Smooth muscle cell (in vitro differentiated cells): ENCODE measurements at regions not wholly inside any gene's neighbourhood (a gene's known extent, or its start where the extent isn't known, plus 50 kb on each side); places are given as distances from the start of the nearest gene placed in this dataset.
A peak's percentile ranks its signal among the peaks of the same experiment; 100 is the strongest.

ENCODE experiments used
- DNase-seq: peaks from one replicate; lab custom pipeline; 2025; ENCODE audit not compliant: unreplicated experiment; lab: John Stamatoyannopoulos, UW
- H2AFZ ChIP-seq: fragments of 200-600 bp; sonication (generic); 2 replicates; pipeline ENCODE4 v1.6.0; 2016; ENCODE audit warnings: antibody characterized with exemption, low read depth, mild to moderate bottlenecking
- H3F3A ChIP-seq: fragments of 200-600 bp; sonication (generic); 2 replicates; pipeline ENCODE4 v1.6.0; 2017; ENCODE audit warnings: antibody characterized with exemption, low read depth
- H3K27ac ChIP-seq: fragments of 200-600 bp; sonication (generic); 2 replicates; pipeline ENCODE4 v1.5.1; 2016; ENCODE audit warnings: low read depth, mild to moderate bottlenecking
- H3K27me3 ChIP-seq: fragments of 200-600 bp; sonication (generic); 2 replicates; pipeline ENCODE4 v1.6.1; 2016; ENCODE audit warnings: low read depth, mild to moderate bottlenecking
- H3K36me3 ChIP-seq: fragments of 200-600 bp; sonication (generic); 2 replicates; pipeline ENCODE4 v1.5.1; 2016; ENCODE audit warnings: low read depth
- H3K4me1 ChIP-seq: fragments of 200-600 bp; sonication (generic); 2 replicates; pipeline ENCODE4 v1.5.1; 2016; ENCODE audit warnings: low read depth
- H3K4me2 ChIP-seq: fragments of 200-600 bp; sonication (generic); 2 replicates; pipeline ENCODE4 v1.6.0; 2016; ENCODE audit warnings: mild to moderate bottlenecking
- H3K4me3 ChIP-seq: fragments of 200-600 bp; sonication (generic); 2 replicates; pipeline ENCODE4 v1.5.1; 2016; ENCODE audit warnings: mild to moderate bottlenecking
- H3K79me2 ChIP-seq: fragments of 200-600 bp; sonication (generic); 2 replicates; pipeline ENCODE4 v1.6.0; 2016; ENCODE audit warnings: low read depth, mild to moderate bottlenecking
- H3K9ac ChIP-seq: fragments of 200-600 bp; sonication (generic); 2 replicates; pipeline ENCODE4 v1.6.0; 2016; ENCODE audit warnings: low read depth
- H3K9me3 ChIP-seq: fragments of 200-600 bp; sonication (generic); replicated peaks from 2 replicates; pipeline ENCODE4 v1.5.1; 2016; ENCODE audit warnings: low read depth
- H4K20me1 ChIP-seq: fragments of 200-600 bp; sonication (generic); 2 replicates; pipeline ENCODE4 v1.6.0; 2016; ENCODE audit warnings: low read depth
- CTCF ChIP-seq: fragments of 200-600 bp; sonication (generic); IDR thresholded peaks from 2 replicates; pipeline ENCODE4 v1.5.1; 2017; ENCODE audit warnings: borderline replicate concordance, mild to moderate bottlenecking, antibody characterized with exemption; ENCODE audit not compliant: insufficient read depth, poor library complexity, severe bottlenecking
- WGBS: methylation state at CpG from one replicate; pipeline ENCODE4 v1.1.7; 2016; ENCODE audit warnings: low lambda C conversion rate; 5-methylcytosine and 5-hydroxymethylcytosine counted together

- 56% methylated on average over 1 of the region's 1 CpG for WGBS
- Histone ChIP-seq H2AFZ (no peak overlapping the region), H3K9me3 (no peaks in the 10 kb centered on the region), H3K36me3 (no peaks in the 10 kb centered on the region), H3K4me3 (no peak overlapping the region), H3F3A (no peaks in the 10 kb centered on the region), H3K27ac (no peak overlapping the region), H3K9ac (no peak overlapping the region), H3K27me3 (no peaks in the 10 kb centered on the region), H4K20me1 (no peaks in the 10 kb centered on the region), H3K4me1 (no peaks in the 10 kb centered on the region), H3K4me2 (no peak overlapping the region), H3K79me2 (no peaks in the 10 kb centered on the region)
- no peak for DNase-seq
- no peak for TF ChIP-seq CTCF
Measured at GRCh38 chr5:153050496-153051179, 439.8 kb upstream of the GRIA1 start.

GRCh38 chr5:153066281-153066680 lies 424.2 kb upstream of the GRIA1 start:
- no peaks in the 10 kb centered on the region for H3K79me2 ChIP-seq
- no peaks in the 10 kb centered on the region for H4K20me1 ChIP-seq
- no peaks in the 10 kb centered on the region for H3K9me3 ChIP-seq
- no peaks in the 10 kb centered on the region for H3K36me3 ChIP-seq
- H3K4me2 ChIP-seq: no peak overlapping the region
- H3K27ac ChIP-seq: no peak overlapping the region
- H3K27me3 ChIP-seq: no peaks in the 10 kb centered on the region
- no peak overlapping the region for H2AFZ ChIP-seq
- no peak for DNase-seq
- no peak overlapping the region for H3K9ac ChIP-seq
- H3F3A ChIP-seq: no peaks in the 10 kb centered on the region
- no peaks in the 10 kb centered on the region for H3K4me1 ChIP-seq
- H3K4me3 ChIP-seq: no peak overlapping the region
- TF ChIP-seq CTCF: no peak

- no peaks in the 10 kb centered on the region for H3K36me3 ChIP-seq
- H2AFZ ChIP-seq: no peak overlapping the region
- H3K4me1 ChIP-seq: no peaks in the 10 kb centered on the region
- H3K9me3 ChIP-seq: no peaks in the 10 kb centered on the region
- H3K27me3 ChIP-seq: no peaks in the 10 kb centered on the region
- H3K9ac ChIP-seq: no peak overlapping the region
- DNase-seq: no peak
- no peaks in the 10 kb centered on the region for H3K79me2 ChIP-seq
- no peaks in the 10 kb centered on the region for H4K20me1 ChIP-seq
- 89% methylated on average over 1 of the region's 1 CpG for WGBS
- H3F3A ChIP-seq: no peaks in the 10 kb centered on the region
- no peak overlapping the region for H3K27ac ChIP-seq
- no peak overlapping the region for H3K4me3 ChIP-seq
- H3K4me2 ChIP-seq: no peak overlapping the region
- TF ChIP-seq CTCF: no peak
Measured at GRCh38 chr5:153067869-153068268, 422.6 kb upstream of the GRIA1 start.

GRCh38 chr5:153079396-153079795 lies 411.1 kb upstream of the GRIA1 start:
- Histone ChIP-seq H3K9ac (no peak overlapping the region), H3K27me3 (no peaks in the 10 kb centered on the region), H3F3A (no peaks in the 10 kb centered on the region), H3K4me1 (peaks cover 4% of the 10 kb centered on the region), H3K79me2 (no peaks in the 10 kb centered on the region), H2AFZ (no peak overlapping the region), H3K4me3 (no peak overlapping the region), H3K9me3 (no peaks in the 10 kb centered on the region), H3K36me3 (no peaks in the 10 kb centered on the region), H3K27ac (peak overlapping the region; percentile 67), H4K20me1 (no peaks in the 10 kb centered on the region), H3K4me2 (no peak overlapping the region)
- DNase-seq: no peak
- TF ChIP-seq CTCF: no peak
- 72% methylated on average over 5 of the region's 5 CpGs for WGBS
